ENCODE measurements at regions not wholly inside any gene's neighbourhood (a gene's known extent, or its start where the extent isn't known, plus 50 kb on each side); places are given as distances from the start of the nearest gene placed in this dataset.

DNA sequence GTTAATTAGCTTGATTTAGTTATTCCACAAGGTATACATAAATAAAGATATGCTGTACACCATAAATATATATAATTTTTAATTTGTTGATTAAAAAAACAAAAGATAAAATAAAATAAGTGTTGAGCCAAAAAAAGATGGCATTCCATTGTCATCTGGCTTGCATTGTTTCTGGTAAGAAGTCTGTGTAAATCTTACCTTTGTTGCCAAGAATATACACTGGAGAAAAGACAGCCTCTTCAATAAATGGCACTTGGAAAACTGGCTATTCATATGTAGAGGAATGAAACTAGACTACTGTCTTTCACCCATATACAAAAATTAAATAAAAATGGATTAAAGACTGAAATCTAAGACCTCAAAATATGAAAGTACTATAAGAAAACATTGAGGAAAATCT lies 196.5 kb downstream of the IER5 start:
- no peak for DNase-seq
- Histone ChIP-seq H3K27me3 (ENCODE audit: control insufficient read depth in 2 of 2, insufficient read depth in 2 of 2, low read length in 2 of 2) (no peaks in the 10 kb centered on the region), H3K36me3 (replicated peaks in 1 of 2; ENCODE audit: control insufficient read depth in 1 of 2, insufficient read depth in 2 of 2, low read length in 2 of 2) (no peaks in the 10 kb centered on the region), H3K9me3 (replicated peaks in 1 of 2; ENCODE audit: control insufficient read depth in 1 of 2, insufficient read depth in 1 of 2, low read length in 2 of 2) (peaks cover 3 to 28% of the 10 kb centered on the region in 2 donors), H3K79me2 (ENCODE audit: insufficient read depth, low read length) (no peaks in the 10 kb centered on the region), H3K4me3 (replicated peaks in 1 of 3; ENCODE audit: low read depth in 2 of 3, low read length in 3 of 3) (no peak overlapping the region), H3K27ac (ENCODE audit: low read depth in 1 of 2, low read length in 2 of 2) (no peak overlapping the region), H4K20me1 (ENCODE audit: insufficient read depth, low read length) (no peaks in the 10 kb centered on the region), H2AFZ (ENCODE audit: insufficient read depth, low read depth, low read length, poor library complexity, severe bottlenecking) (no peak overlapping the region), H3K4me2 (replicated peaks; ENCODE audit: extremely low read depth, low read length, poor library complexity, severe bottlenecking) (no peak overlapping the region), H3K4me1 (ENCODE audit: control insufficient read depth in 1 of 2, insufficient read depth in 2 of 2, low read length in 2 of 2) (no peaks in the 10 kb centered on the region), H3K9ac (ENCODE audit: insufficient read depth, low read length, poor library complexity, severe bottlenecking) (no peak overlapping the region)
- Mint-ChIP-seq H3K9me3 (peaks cover 15 to 44% (median 33%) of the 10 kb centered on the region in 7 donors), H3K27ac (no peak overlapping the region), H3K36me3 (no peaks in the 10 kb centered on the region), H3K27me3 (ENCODE audit: low read depth in 3 of 3) (peaks cover 5 to 8% (median 6%) of the 10 kb centered on the region in 3 donors), H3K4me3 (no peak overlapping the region), H3K4me1 (peaks cover 7% of the 10 kb centered on the region)
- TF ChIP-seq, protein P1, sequence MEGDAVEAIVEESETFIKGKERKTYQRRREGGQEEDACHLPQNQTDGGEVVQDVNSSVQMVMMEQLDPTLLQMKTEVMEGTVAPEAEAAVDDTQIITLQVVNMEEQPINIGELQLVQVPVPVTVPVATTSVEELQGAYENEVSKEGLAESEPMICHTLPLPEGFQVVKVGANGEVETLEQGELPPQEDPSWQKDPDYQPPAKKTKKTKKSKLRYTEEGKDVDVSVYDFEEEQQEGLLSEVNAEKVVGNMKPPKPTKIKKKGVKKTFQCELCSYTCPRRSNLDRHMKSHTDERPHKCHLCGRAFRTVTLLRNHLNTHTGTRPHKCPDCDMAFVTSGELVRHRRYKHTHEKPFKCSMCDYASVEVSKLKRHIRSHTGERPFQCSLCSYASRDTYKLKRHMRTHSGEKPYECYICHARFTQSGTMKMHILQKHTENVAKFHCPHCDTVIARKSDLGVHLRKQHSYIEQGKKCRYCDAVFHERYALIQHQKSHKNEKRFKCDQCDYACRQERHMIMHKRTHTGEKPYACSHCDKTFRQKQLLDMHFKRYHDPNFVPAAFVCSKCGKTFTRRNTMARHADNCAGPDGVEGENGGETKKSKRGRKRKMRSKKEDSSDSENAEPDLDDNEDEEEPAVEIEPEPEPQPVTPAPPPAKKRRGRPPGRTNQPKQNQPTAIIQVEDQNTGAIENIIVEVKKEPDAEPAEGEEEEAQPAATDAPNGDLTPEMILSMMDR (IDR thresholded peaks at IDR 0.05), result no peak
- intact Hi-C loops (cut with micrococcal nuclease), result no loop called here

DNA sequence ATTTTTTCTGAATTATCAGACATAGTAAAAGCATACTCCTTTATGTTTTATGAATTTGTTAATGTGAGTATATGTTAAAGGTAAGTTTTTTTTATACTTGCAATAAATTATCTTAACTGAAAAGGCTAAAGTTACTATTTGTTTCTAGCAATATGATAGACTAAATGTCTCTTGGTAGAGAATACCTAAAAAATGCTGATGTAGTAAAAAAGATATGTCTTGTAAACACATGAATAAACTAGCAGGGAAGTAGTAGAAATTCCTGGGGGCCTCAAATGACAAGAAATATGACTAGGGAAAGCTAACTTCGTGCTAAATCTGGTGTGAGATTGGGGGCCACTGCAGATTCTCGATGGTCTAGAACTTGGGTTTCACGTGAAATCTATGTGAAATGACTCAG lies 188.1 kb upstream of the CACNA1E start:
- intact Hi-C loops (cut with micrococcal nuclease), result no loop called here

More for the DNA sequence above, 188.1 kb upstream of the CACNA1E start:
- Mint-ChIP-seq H3K27me3 (ENCODE audit: low read depth in 3 of 3) (peaks cover 6 to 29% (median 14%) of the 10 kb centered on the region in 3 donors), H3K4me1 (no peaks in the 10 kb centered on the region), H3K27ac (no peak overlapping the region), H3K36me3 (no peaks in the 10 kb centered on the region), H3K9me3 (peaks cover 0 to 3% (median 2%) of the 10 kb centered on the region in 7 donors), H3K4me3 (no peak overlapping the region)
- no peak overlapping the region for H3K9ac ChIP-seq (ENCODE audit: insufficient read depth, low read length, poor library complexity, severe bottlenecking)
- no peak overlapping the region for H2AFZ ChIP-seq (ENCODE audit: insufficient read depth, low read depth, low read length, poor library complexity, severe bottlenecking)
- no peak overlapping the region for H3K4me2 ChIP-seq (replicated peaks; ENCODE audit: extremely low read depth, low read length, poor library complexity, severe bottlenecking)
- H4K20me1 ChIP-seq (ENCODE audit: insufficient read depth, low read length), result no peaks in the 10 kb centered on the region
- H3K4me1 ChIP-seq (ENCODE audit: control insufficient read depth in 1 of 2, insufficient read depth in 2 of 2, low read length in 2 of 2), result no peaks in the 10 kb centered on the region
- no peak overlapping the region for H3K4me3 ChIP-seq (replicated peaks in 1 of 3; ENCODE audit: low read depth in 2 of 3, low read length in 3 of 3)
- TF ChIP-seq, protein P1 (IDR thresholded peaks at IDR 0.05), result no peak
- DNase-seq, result no peak
- no peak overlapping the region for H3K27ac ChIP-seq (ENCODE audit: low read depth in 1 of 2, low read length in 2 of 2)
- H3K9me3 ChIP-seq (replicated peaks in 1 of 2; ENCODE audit: control insufficient read depth in 1 of 2, insufficient read depth in 1 of 2, low read length in 2 of 2), result no peaks in the 10 kb centered on the region
- 82% methylated on average over 3 of the region's 3 CpGs for WGBS (ENCODE audit: insufficient coverage)
- no peaks in the 10 kb centered on the region for H3K36me3 ChIP-seq (replicated peaks in 1 of 2; ENCODE audit: control insufficient read depth in 1 of 2, insufficient read depth in 2 of 2, low read length in 2 of 2)
- peaks cover 0 to 2% of the 10 kb centered on the region in 2 donors for H3K27me3 ChIP-seq (ENCODE audit: control insufficient read depth in 2 of 2, insufficient read depth in 2 of 2, low read length in 2 of 2)
- H3K79me2 ChIP-seq (ENCODE audit: insufficient read depth, low read length), result no peaks in the 10 kb centered on the region

Measured in CD14-positive monocyte (primary cell).